ENCODE measurements at regions not wholly inside any gene's neighbourhood (a gene's known extent, or its start where the extent isn't known, plus 50 kb on each side); places are given as distances from the start of the nearest gene placed in this dataset.

DNA sequence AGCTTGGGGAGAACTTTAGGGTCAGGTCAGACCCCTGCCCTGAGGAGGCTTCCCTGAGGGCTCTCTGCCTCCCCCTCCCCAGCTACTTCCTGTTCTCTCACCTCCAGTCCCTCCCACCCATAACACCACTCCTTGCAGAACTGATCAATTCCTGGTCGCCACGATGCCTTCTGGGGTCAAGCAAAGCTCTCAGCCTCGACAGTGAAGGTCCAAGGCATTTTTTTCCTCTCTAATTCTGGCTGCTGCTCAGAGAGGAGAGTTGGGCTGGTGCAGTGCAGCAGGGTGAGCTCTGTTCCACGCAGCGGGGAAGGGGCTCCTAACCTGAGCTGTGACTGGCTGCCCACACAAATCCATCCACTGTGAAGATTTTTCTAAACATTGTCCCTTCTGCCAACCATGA, 628.4 kb downstream of the BRD1 start:
- TF ChIP-seq, protein P1, sequence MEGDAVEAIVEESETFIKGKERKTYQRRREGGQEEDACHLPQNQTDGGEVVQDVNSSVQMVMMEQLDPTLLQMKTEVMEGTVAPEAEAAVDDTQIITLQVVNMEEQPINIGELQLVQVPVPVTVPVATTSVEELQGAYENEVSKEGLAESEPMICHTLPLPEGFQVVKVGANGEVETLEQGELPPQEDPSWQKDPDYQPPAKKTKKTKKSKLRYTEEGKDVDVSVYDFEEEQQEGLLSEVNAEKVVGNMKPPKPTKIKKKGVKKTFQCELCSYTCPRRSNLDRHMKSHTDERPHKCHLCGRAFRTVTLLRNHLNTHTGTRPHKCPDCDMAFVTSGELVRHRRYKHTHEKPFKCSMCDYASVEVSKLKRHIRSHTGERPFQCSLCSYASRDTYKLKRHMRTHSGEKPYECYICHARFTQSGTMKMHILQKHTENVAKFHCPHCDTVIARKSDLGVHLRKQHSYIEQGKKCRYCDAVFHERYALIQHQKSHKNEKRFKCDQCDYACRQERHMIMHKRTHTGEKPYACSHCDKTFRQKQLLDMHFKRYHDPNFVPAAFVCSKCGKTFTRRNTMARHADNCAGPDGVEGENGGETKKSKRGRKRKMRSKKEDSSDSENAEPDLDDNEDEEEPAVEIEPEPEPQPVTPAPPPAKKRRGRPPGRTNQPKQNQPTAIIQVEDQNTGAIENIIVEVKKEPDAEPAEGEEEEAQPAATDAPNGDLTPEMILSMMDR (IDR thresholded peaks at IDR 0.05), result no peak
- DNase-seq (ENCODE audit: low spot score), result peak; percentile 40
- Histone ChIP-seq H3K4me3 (no peak overlapping the region), H3K27ac (no peak overlapping the region)

- H3K27ac ChIP-seq, result no peak overlapping the region
- TF ChIP-seq, protein P1 (IDR thresholded peaks at IDR 0.05), result no peak
- H3K4me3 ChIP-seq, result no peak overlapping the region
- DNase-seq (ENCODE audit: low spot score), result peak; percentile 24
Measured at GRCh38 chr22:49198705-49199084, 629.0 kb downstream of the BRD1 start.

GRCh38 chr22:49197986-49198704, 629.5 kb downstream of the BRD1 start:
- H3K4me3 ChIP-seq, result no peak overlapping the region
- no peak overlapping the region for H3K27ac ChIP-seq

DNA sequence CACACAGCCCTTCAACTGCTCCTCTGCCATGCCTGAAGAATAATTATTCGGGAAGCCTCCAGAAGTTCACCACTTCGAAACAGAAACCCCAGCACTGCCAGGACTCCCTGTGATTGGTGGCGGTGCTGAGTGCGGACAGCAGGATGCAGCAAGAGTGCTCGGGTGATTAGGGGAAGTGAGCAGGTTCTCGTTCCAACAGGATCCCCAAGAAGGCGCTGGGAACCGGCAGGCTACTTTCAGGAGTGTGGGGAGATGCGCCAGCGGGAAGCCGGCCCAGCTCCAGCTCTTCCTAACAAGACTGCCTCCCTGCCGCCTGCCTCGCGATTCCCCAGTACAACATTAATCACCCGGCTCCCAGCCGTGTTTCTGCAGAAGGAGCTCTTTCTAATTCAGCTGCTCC, 630.2 kb downstream of the BRD1 start:
- no peak overlapping the region for H3K4me3 ChIP-seq
- TF ChIP-seq, protein P1 (IDR thresholded peaks at IDR 0.05), result no peak
- H3K27ac ChIP-seq, result no peak overlapping the region
- peak; percentile 49 for DNase-seq (ENCODE audit: low spot score)

More at GRCh38 chr22:49197986-49198704, 629.5 kb downstream of the BRD1 start:
- TF ChIP-seq, protein P1 (IDR thresholded peaks at IDR 0.05), result no peak
- DNase-seq (ENCODE audit: low spot score), result peak; percentile 31

GRCh38 chr22:49196046-49196511, 631.6 kb downstream of the BRD1 start:
- H3K4me3 ChIP-seq, result no peak overlapping the region
- TF ChIP-seq, protein P1 (IDR thresholded peaks at IDR 0.05), result no peak
- no peak for DNase-seq (ENCODE audit: low spot score)

DNA sequence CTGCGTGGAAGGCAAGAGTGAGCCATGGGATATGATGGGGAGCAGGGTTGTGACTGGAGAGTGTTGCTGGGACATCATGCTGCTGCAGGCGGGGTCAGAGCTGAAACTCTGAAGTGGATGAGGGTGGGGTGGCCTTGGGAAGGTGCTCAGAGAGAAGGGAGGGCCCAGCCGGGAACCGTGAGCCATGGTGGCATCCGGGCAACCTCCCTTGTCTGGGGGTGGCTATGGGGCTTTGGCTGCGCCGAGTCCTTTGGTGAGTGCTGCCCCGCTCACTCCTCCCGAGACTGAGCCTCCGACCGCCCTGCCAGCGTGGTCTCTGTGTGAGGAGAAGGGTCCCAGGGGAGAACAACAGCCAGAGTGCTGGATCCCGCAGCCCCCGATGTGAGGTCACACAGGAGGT, 632.0 kb downstream of the BRD1 start:
- Histone ChIP-seq H3K4me3 (no peak overlapping the region), H3K27ac (no peak overlapping the region)
- no peak for DNase-seq (ENCODE audit: low spot score)
- TF ChIP-seq, protein P1 (IDR thresholded peaks at IDR 0.05), result no peak

More at GRCh38 chr22:49196046-49196511, 631.6 kb downstream of the BRD1 start:
- H3K27ac ChIP-seq, result no peak overlapping the region

DNA sequence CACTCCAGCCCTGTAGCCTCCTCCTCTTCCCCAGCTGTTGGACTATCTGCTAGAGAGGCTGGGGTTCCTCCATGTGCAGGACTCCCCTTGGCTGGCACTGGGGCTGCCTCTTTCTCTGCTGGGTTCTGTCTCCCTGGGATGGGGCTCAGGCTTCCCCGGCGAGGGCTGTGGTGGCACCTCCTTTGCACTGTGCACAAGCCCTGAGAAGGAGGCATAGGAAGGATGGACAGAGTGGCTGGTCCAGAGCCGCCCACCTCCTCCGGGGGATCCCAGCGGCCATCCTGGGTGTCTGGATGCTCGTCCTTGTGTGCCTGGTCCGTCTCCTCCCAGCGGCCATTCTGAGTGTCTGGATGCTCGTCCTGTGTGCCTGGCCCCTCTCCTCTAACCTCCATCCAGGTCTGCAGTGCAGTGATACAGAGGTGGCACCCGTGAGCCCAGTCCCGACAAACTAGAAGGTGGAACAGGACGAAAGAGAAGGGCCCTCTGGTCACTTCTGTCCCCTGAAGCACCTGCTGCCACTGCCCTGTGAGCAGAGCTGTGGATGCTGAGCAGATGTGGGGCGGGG, 633.7 kb downstream of the BRD1 start:
- TF ChIP-seq, protein P1 (IDR thresholded peaks at IDR 0.05), result no peak
- DNase-seq (ENCODE audit: low spot score), result no peak
- H3K4me3 ChIP-seq, result no peak overlapping the region
- no peak overlapping the region for H3K27ac ChIP-seq
